ENCODE measurements at regions not wholly inside any gene's neighbourhood (a gene's known extent, or its start where the extent isn't known, plus 50 kb on each side); places are given as distances from the start of the nearest gene placed in this dataset.

GRCh38 chr14:98341211-98341610 is 930.8 kb downstream of the BCL11B start:
- TF ChIP-seq, protein P1, sequence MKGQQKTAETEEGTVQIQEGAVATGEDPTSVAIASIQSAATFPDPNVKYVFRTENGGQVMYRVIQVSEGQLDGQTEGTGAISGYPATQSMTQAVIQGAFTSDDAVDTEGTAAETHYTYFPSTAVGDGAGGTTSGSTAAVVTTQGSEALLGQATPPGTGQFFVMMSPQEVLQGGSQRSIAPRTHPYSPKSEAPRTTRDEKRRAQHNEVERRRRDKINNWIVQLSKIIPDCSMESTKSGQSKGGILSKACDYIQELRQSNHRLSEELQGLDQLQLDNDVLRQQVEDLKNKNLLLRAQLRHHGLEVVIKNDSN (IDR thresholded peaks at IDR 0.05) = no peak
- TF ChIP-seq, protein P2, sequence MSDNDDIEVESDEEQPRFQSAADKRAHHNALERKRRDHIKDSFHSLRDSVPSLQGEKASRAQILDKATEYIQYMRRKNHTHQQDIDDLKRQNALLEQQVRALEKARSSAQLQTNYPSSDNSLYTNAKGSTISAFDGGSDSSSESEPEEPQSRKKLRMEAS (IDR thresholded peaks at IDR 0.05) = no peak
- TF ChIP-seq EP300 (IDR thresholded peaks at IDR 0.05; ENCODE audit: borderline replicate concordance) = no peak
- no peak for TF ChIP-seq CEBPB (IDR thresholded peaks at IDR 0.05)
- no peak for TF ChIP-seq EGR1 (IDR thresholded peaks at IDR 0.05)
- no peak for TF ChIP-seq FOXM1 (IDR thresholded peaks at IDR 0.05; ENCODE audit: borderline replicate concordance, low read depth)
- TF ChIP-seq REST (IDR thresholded peaks at IDR 0.05; ENCODE audit: low read depth) = no peak
- TF ChIP-seq ZBTB7A (IDR thresholded peaks at IDR 0.05; ENCODE audit: low read depth) = no peak
- no peak for TF ChIP-seq CREB1 (IDR thresholded peaks at IDR 0.05; ENCODE audit: low read depth)
- TF ChIP-seq TAF1 (IDR thresholded peaks at IDR 0.05; ENCODE audit: low read depth) = no peak
- TF ChIP-seq TEAD4 (IDR thresholded peaks at IDR 0.05) = no peak

DNA sequence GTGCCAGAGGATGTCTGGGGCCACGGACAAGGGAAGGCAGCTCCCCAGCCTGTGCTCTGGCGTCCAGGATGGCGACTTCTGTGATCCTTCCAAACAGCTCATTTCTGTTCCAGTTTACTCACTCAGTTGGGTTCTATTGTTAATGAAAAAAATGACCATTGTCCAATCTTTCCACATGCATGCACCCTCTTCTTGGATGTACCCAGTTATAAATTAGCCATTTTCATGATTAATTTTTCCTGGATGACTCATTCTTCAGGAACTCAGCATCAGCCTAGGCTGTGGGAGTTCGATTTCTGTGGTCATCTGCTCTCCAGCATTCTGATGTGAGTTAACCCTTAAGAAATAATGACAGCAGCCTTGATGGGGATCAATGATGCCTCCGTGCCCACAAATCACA is 926.8 kb downstream of the BCL11B start:
- TF ChIP-seq CREB1 (IDR thresholded peaks at IDR 0.05; ENCODE audit: low read depth) = no peak
- TF ChIP-seq EGR1 (IDR thresholded peaks at IDR 0.05) = no peak
- TF ChIP-seq, protein P1 (IDR thresholded peaks at IDR 0.05) = no peak
- TF ChIP-seq FOXM1 (IDR thresholded peaks at IDR 0.05; ENCODE audit: borderline replicate concordance, low read depth) = no peak
- no peak for TF ChIP-seq REST (IDR thresholded peaks at IDR 0.05; ENCODE audit: low read depth)
- TF ChIP-seq ZBTB7A (IDR thresholded peaks at IDR 0.05; ENCODE audit: low read depth) = no peak

DNA sequence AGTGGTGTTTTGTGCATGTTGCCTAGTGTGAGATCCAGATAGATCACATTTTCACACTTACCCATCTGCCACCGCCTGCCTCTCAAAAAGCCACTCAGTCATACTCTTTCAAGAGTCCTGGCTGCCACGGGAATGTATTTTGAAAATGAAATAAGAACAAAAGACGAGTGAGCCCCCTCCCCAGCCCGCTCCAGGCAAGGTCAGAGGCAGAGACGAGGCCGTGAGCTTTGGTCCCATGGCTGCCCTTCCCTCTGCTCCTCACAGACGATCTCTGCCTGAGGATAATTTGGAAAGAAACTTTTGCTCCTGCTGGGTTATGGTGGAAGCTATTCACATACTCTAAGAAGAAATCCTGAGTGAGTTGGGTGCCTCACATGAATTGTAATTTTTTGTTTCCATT is 924.3 kb downstream of the BCL11B start:
- TF ChIP-seq EP300 (IDR thresholded peaks at IDR 0.05; ENCODE audit: borderline replicate concordance) = no peak
- TF ChIP-seq REST (IDR thresholded peaks at IDR 0.05; ENCODE audit: low read depth) = no peak
- TF ChIP-seq, protein P2 (IDR thresholded peaks at IDR 0.05) = no peak
- TF ChIP-seq RAD21 (IDR thresholded peaks at IDR 0.05; ENCODE audit: low read depth) = no peak
- no peak for TF ChIP-seq ZBTB7A (IDR thresholded peaks at IDR 0.05; ENCODE audit: low read depth)
- TF ChIP-seq CREB1 (IDR thresholded peaks at IDR 0.05; ENCODE audit: low read depth) = no peak
- no peak for TF ChIP-seq CEBPB (IDR thresholded peaks at IDR 0.05)
- TF ChIP-seq TAF1 (IDR thresholded peaks at IDR 0.05; ENCODE audit: low read depth) = no peak
- TF ChIP-seq TEAD4 (IDR thresholded peaks at IDR 0.05) = no peak
- no peak for TF ChIP-seq NFIC (IDR thresholded peaks at IDR 0.05)

GRCh38 chr14:98348505-98348904 is 923.5 kb downstream of the BCL11B start:
- TF ChIP-seq EP300 (IDR thresholded peaks at IDR 0.05; ENCODE audit: borderline replicate concordance) (no peak), YY1 (IDR thresholded peaks at IDR 0.05; ENCODE audit: low read depth) (no peak), TAF1 (IDR thresholded peaks at IDR 0.05; ENCODE audit: low read depth) (no peak), CEBPB (IDR thresholded peaks at IDR 0.05) (no peak), ZBTB7A (IDR thresholded peaks at IDR 0.05; ENCODE audit: low read depth) (no peak), REST (IDR thresholded peaks at IDR 0.05; ENCODE audit: low read depth) (no peak), CREB1 (IDR thresholded peaks at IDR 0.05; ENCODE audit: low read depth) (no peak), RAD21 (IDR thresholded peaks at IDR 0.05; ENCODE audit: low read depth) (no peak), TCF12 (IDR thresholded peaks at IDR 0.05; ENCODE audit: low read depth) (no peak), NFIC (IDR thresholded peaks at IDR 0.05) (no peak), FOXM1 (IDR thresholded peaks at IDR 0.05; ENCODE audit: borderline replicate concordance, low read depth) (no peak), EGR1 (IDR thresholded peaks at IDR 0.05) (no peak)
- TF ChIP-seq, protein P1 (IDR thresholded peaks at IDR 0.05) = no peak
- TF ChIP-seq, protein P2 (IDR thresholded peaks at IDR 0.05) = no peak
